Right lung (tissue), 2 donors: ENCODE measurements at regions not wholly inside any gene's neighbourhood (a gene's known extent, or its start where the extent isn't known, plus 50 kb on each side); places are given as distances from the start of the nearest gene placed in this dataset.

Experiments
- DNase-seq, 2 donors: peaks; one replicate each; pipeline ENCODE4 v3.0.0-alpha.2; 2013

- no peak for DNase-seq
These were observed 88.5 kb upstream of the BCL9 start for GRCh38 chr1:147452809-147453208.

GRCh38 chr1:147463022-147463421, 78.3 kb upstream of the BCL9 start:
- no peak for DNase-seq

GRCh38 chr1:147466543-147466942, 74.8 kb upstream of the BCL9 start:
- DNase-seq: no peak

- DNase-seq: no peak
These were observed 71.2 kb upstream of the BCL9 start for GRCh38 chr1:147470079-147470478.

DNA sequence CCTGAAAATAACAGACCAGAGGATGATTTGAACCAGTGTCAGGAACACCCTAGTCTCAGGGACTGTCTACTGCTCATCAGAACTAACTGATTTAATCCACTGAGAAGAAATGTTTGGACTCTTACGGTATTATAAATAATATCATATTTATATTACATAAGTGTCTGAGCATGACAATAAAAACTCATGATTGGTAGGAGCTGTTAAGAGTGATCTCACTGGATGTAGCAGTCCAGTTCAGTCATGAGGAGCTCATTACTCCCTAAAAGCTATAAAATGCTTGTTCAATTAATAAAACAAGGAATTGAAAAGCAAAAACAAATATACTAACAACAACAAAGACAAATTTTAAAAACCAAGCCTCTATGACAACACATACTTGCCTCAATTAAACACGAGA, 68.8 kb upstream of the BCL9 start:
- DNase-seq: no peak

DNA sequence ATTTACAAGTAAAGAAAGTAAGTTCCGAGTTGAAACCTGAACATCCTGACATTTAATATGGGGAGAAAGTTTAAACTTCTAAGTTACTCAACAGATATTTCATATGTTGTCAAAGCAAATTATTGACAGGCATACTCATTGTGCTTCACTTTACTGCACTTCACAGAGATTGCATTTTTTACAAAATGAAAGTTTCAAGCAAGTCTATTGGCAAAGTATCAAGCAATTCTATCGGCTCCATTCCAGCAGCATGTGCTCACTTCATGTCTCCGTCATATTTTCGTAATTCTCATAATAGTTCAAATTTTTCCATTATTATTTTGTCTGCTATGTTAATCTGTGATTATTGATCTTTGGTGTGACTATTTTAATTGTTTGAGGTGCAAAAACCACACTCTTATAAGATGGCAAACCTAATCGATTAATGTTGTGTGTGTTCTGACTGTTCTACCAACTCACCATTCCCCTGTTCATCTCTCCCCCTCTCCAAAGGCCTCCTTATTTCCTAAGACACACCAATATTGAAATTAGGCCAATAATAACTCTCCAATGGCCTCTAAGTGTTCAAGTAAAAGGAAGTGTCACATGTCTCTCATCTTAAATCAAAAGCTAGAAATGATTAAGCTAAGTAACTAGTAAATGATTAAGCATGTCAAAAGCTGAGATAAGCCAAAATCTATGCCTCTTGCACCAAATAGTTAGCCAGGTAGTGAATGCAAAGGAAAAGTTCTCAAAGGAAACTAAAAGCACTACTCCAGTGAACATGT, 68.2 kb upstream of the BCL9 start:
- DNase-seq: peak in 1 of 2 donors; percentile 31

DNA sequence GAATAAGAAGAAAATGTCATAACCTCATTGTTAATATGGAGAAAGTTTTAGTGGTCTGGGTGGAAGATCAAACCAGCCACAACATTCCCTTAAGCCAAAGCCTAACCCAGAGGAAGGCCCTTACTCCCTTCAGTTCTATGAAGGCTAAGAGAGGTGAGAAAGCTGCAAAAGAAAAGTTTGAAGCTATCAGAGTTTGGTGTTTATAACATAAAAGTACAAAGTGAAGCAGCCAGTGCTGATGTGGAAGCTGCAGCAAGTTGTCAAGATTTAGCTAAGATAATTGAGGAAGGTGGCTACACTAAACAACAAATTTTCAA, 67.6 kb upstream of the BCL9 start:
- DNase-seq: no peak

GRCh38 chr1:147475488-147475887, 65.8 kb upstream of the BCL9 start:
- no peak for DNase-seq

DNA sequence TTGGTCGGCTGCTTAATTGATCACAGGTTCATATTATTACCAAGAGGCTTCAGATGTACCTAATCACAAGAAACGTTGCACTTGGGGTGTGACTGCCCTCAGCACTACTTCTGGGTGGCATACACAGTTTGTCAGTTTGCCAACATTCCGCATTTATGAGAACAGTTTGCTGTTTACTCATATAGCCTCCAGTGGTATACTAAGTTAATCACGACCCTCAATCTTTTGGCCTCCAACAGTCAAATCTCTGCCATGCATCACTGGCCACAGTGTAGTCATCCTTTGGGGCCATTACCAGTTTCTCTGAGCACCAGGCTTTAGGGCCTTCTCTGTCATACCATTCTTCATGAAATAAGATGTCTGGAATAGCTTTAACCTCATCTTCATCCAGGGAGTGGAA, 62.8 kb upstream of the BCL9 start:
- no peak for DNase-seq

- DNase-seq: no peak
These were observed 61.3 kb upstream of the BCL9 start for GRCh38 chr1:147479864-147480564.

- DNase-seq: no peak
These were observed 60.8 kb upstream of the BCL9 start for GRCh38 chr1:147480565-147480935.

- DNase-seq: no peak
These were observed 54.2 kb upstream of the BCL9 start for GRCh38 chr1:147486876-147487656.

GRCh38 chr1:147491098-147491497, 50.2 kb upstream of the BCL9 start:
- DNase-seq: no peak
